Endothelial cell of umbilical vein (primary cell): ENCODE measurements at regions not wholly inside any gene's neighbourhood (a gene's known extent, or its start where the extent isn't known, plus 50 kb on each side); places are given as distances from the start of the nearest gene placed in this dataset.

Experiments used
- CTCF ChIP-seq, 2 donors: IDR thresholded peaks; 1 replicate in 1 of 2; 2 replicates in 1 of 2; pipeline ENCODE4 v1.5.1; 2011; ENCODE audit warnings: low read length in 2 of 2, mild to moderate bottlenecking in 2 of 2, moderate library complexity in 2 of 2, control low read depth in 1 of 2, inconsistent platforms in 1 of 2, low read depth in 1 of 2; ENCODE audit not compliant: insufficient read depth in 1 of 2; ENCODE audit errors: extremely low read depth in 1 of 2
- EZH2 ChIP-seq: IDR thresholded peaks from 2 replicates; pipeline ENCODE4 v1.6.1; 2012; ENCODE audit warnings: borderline replicate concordance, low read depth, mild to moderate bottlenecking, moderate library complexity, low read length, inconsistent platforms; ENCODE audit not compliant: severe bottlenecking
- POLR2A ChIP-seq: IDR thresholded peaks from 2 replicates; pipeline ENCODE4 v1.6.1; 2012; ENCODE audit warnings: low read depth, mild to moderate bottlenecking, control low read depth, low read length
- POLR2AphosphoS5 ChIP-seq: IDR thresholded peaks from 2 replicates; pipeline ENCODE4 v1.6.1; 2012; ENCODE audit warnings: low read depth, mild to moderate bottlenecking, control low read depth, low read length, moderate library complexity; ENCODE audit not compliant: insufficient read depth

- no peak for TF ChIP-seq CTCF (IDR thresholded peaks at IDR 0.05; ENCODE audit: extremely low read depth in 1 of 2, insufficient read depth in 1 of 2, low read depth in 1 of 2, low read length in 2 of 2)
- TF ChIP-seq POLR2AphosphoS5: no peak
- TF ChIP-seq EZH2: no peak
- no peak for TF ChIP-seq POLR2A
These were observed 69.2 kb upstream of the ATXN7L3B start for GRCh38 chr12:74468401-74468800.
